ENCODE measurements at regions not wholly inside any gene's neighbourhood (a gene's known extent, or its start where the extent isn't known, plus 50 kb on each side); places are given as distances from the start of the nearest gene placed in this dataset.
"Not testable (repeated sequence)": the region's sequence is repeated elsewhere in the genome, so short reads cannot be mapped to it uniquely, and the experiment has no call there.

DNA sequence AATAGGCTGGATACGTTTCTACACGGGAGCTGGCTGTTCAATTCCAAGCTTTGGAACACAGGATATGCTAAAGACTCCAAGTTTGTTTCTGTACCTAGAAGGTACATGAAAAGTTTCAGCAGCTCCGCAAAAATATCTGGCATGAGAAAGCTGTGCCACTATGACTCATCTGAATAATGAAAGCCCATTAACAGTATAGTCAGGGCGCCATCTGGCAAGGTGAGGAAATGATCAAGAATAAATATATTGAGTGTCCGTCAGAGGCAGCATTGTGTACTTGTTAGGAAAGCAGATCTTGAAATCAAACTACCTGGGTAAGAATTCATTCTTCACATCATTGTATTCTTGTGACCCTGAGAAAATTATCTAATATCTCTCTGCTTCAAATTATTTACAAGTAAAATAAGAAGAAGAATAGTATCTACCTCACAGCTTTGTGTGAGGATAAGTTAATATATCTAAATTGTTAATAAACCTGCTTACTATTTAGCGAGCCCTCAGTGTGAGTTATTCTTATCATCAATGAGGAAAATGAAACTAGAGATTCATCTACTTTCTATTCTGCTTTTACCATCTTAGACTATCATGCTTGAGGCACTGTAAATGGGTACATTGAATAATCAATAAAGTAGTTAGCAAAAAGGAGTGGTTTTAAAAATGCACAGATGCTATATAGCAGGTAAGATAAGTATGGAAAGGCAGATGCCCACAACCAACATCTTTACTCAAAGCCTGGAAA is 53.5 kb downstream of the FSCB start:
- no peak for DNase-seq

DNA sequence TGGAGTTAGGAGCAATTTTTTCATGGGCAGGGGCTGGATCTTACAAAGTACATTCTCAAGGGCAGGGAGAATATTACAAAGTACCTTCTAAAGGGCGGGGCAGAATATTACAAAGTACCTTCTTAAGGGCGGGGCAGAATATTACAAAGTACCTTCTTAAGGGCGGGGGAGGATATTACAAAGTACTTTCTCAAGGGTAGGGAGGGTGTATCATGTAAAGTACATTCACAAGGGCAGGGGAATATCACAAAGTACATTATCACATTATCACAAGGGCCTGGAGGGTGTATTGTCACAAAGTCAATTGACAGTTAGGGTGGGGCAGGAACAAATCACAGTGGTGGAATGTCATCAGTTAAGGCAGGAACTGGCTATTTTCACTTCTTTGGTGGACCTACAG is 56.9 kb downstream of the FSCB start:
- DNase-seq: not testable (repeated sequence)

GRCh38 chr14:44449680-44450079 is 57.4 kb downstream of the FSCB start:
- DNase-seq: no peak

DNA sequence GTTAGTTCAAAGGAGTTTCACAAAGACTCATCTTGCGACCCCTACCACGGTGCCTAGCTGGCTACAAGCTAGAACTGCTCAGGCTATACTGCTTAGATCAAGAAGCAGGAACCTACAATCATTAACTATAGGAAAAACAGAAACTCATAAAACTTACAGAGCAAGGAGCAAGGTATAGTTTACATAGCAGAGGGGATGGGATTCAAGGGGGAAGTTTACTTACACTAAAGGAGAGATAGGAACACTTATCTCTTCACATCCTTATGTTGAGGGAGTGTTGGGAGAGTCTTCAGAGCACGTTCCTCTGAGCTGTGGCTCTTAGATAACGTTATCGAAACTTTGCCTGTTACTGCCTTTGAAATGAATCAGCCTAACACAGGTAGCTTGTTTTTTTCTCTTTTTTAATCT is 58.1 kb downstream of the FSCB start:
- no peak for DNase-seq

- DNase-seq: no peak
Measured at GRCh38 chr14:44446965-44447364, 60.1 kb downstream of the FSCB start.

DNA sequence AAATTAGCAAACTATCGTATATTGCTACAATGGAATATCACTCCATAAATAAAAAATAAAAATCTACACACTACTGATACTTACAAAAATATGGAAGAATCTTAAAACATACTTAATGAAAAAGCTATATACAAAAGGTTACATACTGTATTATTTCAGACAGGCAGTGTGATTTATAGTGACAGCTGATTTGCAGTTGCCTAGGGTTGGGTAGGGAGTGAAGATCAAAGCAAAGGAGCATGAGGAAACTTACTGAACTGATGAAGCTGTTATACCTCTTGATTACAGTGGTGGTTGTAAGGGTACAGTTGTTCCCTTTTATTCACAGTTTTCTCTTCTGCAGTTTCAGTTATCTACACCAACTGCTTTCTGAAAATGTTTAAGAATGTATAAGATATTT is 62.6 kb downstream of the FSCB start:
- no peak for DNase-seq

DNA sequence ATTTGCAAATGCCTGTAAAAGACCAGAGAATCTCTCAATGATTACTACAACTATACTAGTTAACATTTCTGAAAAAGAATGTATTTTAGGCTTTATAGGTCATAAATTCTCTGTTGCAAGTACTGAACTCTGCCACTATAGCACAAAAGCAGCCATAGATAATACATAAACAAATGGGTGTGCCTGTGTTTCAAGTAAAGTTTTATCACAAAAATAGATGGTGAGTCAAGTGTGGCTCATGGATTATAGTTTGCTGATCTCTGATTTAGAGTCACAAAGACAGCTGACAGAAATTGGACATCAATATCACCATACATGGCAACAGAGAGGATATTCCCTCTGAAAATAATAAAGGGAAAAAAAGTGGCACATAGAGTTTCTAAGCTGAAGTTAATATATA is 68.1 kb downstream of the FSCB start:
- DNase-seq: no peak

DNA sequence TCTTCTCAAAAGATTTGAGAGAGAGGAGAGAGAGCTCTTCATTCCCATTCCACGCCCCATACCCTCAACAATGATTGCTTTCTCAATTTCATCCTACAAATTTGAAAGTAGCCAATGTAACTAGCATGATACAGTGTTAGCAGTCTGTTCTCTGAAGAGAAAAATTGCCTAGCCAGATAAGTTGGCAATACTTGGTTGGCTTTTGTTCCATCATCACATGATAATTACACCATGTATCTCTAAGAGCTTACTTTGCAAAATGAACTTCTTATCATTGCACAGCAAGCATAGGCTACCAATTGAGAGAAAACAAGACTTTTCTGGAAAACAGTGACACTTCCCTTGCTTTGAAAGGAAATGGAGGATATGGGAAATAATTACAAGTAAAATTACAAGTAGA is 68.9 kb downstream of the FSCB start:
- DNase-seq: no peak

GRCh38 chr14:44436458-44436857 is 70.6 kb downstream of the FSCB start:
- DNase-seq: no peak

DNA sequence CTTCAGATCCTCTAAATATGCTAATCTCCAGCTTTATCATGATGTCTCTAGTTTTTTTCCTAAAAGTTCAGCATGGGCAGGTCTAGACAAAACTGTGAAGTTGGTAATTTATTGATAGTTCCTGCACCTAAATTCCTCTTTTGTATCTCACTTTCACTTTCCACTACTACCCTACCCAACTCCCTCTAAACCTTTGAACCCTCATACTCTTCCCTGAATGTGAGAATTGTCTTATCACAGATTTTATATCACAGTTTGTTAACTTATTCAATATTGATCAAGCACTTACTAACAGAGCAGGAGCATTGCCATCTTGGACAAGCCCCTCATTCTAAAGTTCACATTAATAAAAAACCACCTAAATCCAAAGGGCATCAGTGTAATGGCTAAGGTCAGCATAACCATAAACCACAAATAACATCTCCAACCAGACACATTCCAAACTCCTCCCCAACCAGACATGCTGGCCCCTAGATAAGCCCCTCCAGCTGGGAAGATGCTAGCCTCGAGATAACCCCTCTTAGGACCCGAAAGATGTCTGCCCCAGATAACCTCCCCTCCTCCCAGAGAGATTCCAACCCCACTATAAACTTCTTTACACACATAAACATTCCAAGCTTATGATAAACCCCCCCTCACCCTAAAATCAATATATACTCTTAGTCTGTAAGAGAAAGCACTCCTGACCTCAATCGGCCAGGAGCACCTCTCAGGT is 78.7 kb downstream of the FSCB start:
- DNase-seq: no peak

DNA sequence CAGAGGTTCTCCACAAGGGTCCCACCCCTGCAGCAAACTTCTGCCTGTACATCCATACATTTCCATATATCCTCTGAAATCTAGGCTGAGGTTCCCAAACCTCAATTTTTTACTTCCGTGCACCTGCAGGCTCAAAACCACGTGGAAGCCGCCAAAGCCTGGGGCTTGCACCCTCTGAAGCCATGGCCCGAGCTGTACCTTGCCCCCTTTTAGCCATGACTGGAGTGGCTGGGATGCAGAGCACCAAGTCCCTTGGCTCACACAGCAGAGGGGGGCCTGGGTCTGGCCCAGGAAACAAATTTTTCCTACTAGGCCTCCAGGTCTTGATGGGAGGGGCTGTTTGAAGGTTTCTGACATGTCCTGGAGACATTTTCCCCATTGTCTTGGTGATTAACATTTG is 84.4 kb downstream of the FSCB start:
- DNase-seq: no peak

- DNase-seq: no peak
Measured at GRCh38 chr14:44420226-44420625, 86.9 kb downstream of the FSCB start.

DNA sequence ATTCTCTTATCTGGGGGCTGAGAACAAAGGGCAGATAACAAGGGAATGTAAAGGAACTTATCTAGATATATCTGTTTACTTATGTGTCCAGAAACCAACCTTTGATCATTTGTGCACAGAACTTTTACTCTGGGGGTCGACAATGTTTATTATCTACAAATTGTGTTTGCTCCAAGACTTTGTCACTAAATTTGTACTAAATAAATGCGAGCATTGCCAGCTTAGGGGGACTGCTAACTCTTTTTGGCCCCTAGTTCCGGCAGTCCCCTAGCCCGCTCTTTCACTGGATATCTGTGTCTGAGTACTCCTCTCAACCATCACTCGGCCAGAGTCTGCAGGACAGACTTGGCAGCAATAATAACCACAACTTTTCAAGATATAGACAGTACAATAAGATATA is 88.2 kb downstream of the FSCB start:
- no peak for DNase-seq

GRCh38 chr14:44417809-44418208 is 89.3 kb downstream of the FSCB start:
- DNase-seq: no peak

DNA sequence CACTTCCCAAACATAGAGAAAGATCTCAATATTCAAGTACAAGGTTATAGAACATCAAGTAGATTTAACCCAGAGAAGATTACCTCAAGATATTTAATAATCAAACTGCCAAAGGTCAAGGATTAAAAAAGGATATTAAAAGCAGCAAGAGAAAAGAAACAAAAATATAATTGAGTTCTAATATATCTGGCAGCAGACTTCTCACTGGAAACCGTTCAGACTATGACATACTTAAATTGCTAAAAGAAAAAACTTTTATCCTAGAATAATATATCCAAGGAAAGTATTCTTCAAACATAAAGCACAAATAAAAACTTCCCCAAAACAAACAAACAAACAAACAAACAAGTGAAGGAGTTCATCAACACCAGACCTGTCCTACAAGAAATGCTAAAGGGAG is 92.4 kb downstream of the FSCB start:
- no peak for DNase-seq

- DNase-seq: no peak
Measured at GRCh38 chr14:44412858-44413569, 94.1 kb downstream of the FSCB start.

DNA sequence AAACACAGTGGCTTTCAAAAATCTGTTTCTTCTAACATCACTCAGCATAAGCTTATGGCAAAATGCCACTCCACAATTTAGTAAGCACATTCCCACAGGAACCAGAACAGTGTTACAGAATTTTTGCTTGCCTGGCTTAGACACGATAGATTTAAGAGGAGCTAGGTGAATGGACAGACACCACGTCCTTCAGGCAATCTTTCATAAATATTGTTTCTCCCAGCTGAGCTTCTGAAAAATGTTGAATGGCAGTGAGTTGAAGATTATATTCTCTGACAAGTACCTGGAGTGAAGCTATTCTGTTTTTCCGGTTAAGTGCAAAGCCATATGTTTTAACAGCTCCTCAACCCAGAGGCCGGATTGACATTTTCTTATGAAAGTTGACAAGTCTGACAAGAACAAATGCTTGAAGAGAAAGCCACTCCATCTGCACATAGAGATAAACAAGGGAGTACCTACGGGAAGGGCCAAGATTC is 102.0 kb downstream of the FSCB start:
- no peak for DNase-seq

GRCh38 chr14:44404599-44404998 is 102.5 kb downstream of the FSCB start:
- DNase-seq: no peak

DNA sequence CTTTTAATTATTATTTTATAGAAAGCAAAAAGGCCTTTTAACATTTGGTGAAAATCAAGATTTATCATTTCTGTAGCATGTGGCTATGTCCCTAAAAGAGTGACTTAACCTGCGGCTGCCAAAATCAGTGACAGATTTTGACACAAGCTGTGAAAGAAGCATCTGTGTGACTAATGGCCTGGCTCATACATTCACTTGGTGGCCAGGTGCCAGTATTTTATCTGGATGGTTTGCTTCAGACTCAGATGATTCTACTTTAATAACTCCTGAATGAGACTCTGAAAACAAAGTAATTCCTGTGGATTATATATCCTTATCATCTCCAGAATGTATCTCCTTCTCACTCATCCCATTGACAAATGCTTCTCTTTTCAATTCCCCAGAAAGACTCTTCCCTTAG is 103.0 kb downstream of the FSCB start:
- DNase-seq: no peak

GRCh38 chr14:44403193-44403592 is 103.9 kb downstream of the FSCB start:
- no peak for DNase-seq

GRCh38 chr14:44396226-44396625 is 110.9 kb downstream of the FSCB start:
- DNase-seq: no peak

DNA sequence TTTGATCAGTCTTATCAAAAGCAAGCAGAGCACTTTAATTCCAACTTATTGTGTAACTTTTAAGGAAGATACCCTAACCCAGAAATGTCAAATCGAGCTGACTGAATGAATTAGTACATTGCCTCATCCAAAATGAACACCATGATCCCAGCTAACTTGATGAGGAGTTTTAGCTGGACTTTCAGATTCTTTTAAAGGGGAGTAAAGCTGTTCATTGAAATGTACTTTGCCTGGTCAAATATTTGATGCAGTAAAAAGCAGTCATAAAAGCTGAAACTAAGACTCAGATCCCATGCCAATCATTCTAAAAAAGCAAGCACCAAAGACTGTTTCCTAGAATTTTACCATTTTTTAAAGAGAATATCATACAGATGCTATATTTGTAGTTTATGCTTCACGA is 114.1 kb downstream of the FSCB start:
- DNase-seq: no peak

GRCh38 chr14:44388306-44388705 is 118.8 kb downstream of the FSCB start:
- no peak for DNase-seq

Data from right kidney (tissue), 1 donor.